Ureter (tissue), 1 donor: ENCODE measurements at regions not wholly inside any gene's neighbourhood (a gene's known extent, or its start where the extent isn't known, plus 50 kb on each side); places are given as distances from the start of the nearest gene placed in this dataset.
"Not testable (repeated sequence)": the region's sequence is repeated elsewhere in the genome, so short reads cannot be mapped to it uniquely, and the experiment has no call there.

Experiments used
- DNase-seq: peaks from one replicate; pipeline ENCODE4 v3.0.0-alpha.2; 2020; ENCODE audit warnings: low spot score
- donor health status: DM: yes; HTN: yes; CAD: no.

DNA sequence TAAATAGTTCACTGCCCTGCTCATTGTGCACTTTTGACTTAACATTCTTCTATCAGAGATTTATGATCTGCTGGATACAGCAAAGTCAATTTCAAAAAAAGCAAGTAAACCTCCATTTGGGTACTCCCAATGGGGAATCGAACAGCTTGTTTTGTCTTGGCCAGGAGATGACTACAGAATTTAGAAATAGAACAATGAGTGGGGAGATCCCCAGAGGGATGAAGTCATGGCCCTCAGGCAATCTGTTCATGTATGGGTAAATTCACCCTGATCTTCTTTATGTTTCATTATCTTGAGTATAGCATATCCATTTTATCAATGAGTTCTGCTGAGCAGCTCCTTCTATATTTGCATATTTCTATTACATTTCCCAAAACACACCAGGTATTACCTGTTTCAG, 1681.9 kb downstream of the HACE1 start:
- DNase-seq: no peak

DNA sequence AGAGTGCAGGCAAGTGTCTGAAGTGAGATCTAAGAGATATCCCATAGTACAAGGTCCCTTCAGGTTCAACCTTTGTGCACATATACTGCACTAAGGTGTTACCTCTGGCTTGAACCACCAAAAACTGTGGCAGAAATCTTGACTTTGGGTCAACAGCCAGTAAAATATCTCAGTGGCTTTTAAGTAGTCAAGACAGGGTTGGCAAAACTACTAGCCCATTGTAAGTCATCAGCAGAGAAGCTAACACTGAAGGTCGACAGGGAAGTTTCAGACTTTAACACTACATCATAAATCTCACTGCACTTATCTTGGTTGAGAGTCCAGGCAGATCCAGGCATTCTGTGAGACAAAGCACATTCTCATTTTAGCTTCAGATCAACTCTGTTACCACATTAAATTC, 1684.7 kb downstream of the HACE1 start:
- no peak for DNase-seq

DNA sequence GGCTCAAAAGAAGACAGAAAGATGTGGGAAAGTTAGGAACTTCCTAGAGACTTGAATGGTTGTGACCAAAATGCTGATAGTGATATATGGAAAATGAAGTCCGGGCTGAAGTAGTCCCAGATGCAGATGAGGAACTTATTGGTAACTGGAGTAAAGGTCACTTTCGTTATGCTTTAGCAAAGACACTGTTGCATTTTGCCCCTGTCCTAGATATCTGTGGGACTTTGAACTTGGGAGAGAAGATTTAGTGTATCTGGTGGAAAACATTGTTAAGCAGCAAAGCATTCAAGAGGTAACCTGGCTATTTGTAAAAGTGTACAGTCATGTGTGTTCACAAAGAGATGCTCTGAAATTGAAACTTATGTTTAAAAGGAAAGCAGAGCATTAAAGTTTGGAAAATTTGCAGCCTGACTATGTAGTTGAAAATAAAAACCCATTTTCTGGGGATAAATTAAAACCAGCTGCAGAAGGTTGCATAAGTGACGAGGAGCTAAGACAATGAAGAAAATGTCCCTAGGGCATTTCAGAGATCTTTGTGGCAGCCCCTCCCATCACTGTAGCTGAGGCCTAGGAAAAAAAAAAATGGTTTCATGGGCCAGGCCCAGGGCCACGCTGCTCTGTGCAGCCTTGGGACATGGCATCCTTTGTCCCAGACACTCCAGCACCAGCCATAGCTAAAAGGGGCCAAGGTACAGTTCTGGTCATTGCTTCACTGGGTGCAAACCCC, 1692.2 kb downstream of the HACE1 start:
- DNase-seq: no peak

DNA sequence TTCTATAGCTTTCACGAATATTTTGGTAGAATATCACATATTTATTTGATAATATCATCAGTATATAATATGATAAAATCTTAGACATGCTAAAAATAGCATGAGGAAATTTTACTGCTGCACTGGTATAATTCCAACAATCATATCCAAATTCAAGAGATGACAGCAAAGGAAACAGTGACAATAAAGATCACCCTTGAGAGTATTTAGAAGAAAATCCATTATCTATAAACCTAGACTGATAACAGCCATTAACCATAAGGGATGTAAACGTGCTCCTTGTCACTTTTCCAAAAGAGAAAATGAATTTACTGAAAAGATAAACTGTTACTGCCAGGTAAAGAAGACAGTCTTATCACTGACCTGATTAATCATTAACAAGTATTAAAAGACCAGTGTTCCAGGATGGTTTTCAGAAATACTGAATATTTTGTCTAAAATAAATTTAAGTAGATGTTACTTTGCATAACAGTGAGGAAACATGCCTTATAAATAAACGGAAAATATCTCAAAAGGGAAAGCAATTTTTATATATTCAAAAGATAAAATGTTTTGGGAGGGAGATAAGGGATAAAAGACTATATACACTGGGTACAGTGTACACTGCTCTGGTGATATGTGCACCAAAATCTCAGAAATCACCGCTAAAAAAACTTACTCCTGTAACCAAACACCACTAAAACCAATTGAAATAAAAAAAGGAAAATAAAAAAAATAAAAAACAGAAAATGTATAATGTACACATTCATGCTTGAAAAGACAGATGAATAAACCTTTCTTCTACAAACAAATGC, 1704.7 kb downstream of the HACE1 start:
- DNase-seq: no peak

DNA sequence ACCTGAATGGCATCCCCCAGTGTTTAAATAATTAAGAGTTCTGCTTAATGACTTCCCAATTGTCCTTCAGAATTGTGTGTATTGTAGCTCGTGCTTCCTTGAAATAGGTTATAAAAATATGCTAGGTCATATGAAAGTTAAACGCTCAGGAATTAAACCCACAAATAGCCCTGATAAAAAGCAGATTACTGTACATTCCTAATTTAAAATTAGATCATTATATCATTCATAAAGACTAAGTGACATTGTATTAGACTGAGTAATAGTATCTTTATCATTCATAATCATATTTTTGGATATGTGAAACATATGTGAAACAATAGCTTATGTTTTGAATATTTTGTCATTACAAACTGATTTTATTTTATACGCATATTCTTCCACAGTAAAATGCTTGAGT, 1706.7 kb downstream of the HACE1 start:
- no peak for DNase-seq

- no peak for DNase-seq
These were observed 1716.8 kb downstream of the HACE1 start for GRCh38 chr6:103142902-103143301.

DNA sequence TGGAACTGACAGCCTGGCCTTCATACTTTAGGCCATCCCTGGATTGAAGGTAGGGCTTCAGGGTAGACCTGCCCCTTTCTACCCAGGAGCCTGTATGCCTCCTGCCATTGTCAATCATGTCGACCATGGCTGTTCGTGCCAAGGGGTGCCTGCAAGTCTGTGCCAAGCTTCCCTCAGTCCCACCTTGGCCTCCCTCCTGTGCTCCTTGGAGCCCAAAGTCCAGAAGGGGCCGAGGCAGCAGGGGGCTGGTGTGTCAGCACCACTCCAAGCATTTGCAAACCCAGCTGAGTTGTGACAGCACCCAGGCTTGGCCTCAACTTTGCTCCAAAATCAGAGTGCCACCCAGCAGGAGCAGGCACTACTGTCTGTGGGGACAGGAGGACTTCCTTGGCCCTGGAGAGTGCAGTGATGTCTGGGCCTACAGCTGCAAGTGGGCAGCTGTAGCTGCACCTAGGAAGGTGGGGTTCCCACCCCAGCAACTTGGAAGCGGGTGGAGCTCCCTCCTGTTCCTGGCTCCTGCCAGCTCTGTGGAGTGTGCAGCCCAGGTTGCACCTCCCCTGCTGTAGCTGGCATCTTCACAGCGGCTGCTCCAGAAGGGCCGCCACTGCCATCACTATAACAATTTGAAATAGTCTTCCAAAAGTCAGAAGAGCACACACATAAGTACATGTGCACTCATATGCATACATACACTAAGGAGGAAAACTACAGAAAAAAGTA, 1719.3 kb downstream of the HACE1 start:
- no peak for DNase-seq

DNA sequence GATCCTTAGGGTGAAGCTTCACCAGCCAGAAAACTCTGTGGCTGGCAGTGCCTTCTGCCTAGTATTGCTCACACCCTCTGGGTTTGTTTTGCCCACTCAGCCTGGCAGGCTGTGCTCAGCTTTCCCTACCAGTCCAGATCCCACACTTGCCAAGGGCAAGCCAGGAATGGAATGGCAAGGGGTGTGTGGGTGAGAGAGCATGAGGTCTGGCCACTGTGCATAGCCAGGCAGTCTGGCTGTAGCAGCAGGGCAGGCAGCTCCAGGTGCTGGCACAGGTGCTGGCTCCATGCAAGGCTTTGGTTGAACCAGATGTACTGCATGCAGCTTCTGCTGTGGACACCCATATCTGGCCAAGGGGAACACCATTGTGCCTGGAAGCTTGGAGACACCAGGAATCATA, 1720.3 kb downstream of the HACE1 start:
- DNase-seq: no peak

GRCh38 chr6:103124471-103124870, 1731.0 kb downstream of the GRIK2 start:
- no peak for DNase-seq

DNA sequence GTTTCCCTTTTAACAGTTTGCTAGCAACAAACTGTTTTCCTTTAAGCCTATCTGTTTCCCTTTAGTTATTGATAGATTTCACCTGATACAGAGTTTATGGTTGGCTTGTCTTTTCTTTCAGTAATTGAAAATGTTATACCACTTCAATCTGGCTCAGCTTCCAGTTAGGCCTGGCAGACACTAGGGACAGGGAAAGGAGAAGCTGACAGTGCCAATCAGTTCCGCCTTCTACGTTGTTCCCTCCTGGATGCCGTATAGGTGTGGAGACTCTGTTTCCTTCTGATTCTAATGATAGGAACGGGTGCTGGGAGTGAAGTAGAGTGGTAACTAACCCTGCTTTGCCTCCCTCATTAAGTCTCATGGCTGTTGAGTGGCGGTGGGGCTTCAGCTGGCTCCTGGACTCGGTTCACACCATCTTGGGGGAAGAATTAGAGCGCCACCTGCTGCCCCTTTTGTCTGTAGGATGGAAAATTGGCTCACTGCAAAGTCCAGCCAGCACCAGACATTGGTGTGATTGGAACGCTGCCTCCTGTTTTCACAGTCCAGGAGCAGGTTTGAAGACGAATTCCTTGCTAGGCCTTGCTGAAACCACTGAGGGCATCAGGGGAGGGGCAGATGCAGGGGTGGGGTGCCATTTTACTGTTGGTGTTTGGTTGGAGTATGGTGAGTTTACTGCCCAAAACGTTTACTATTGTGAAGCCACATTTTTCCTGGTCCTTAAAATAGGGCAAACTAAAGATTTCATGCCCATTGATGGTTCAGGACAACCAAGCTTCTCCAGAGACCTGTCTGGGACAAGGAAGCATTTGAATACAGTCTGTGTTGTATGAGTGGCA, 1729.5 kb downstream of the GRIK2 start:
- peak; percentile 55 for DNase-seq

DNA sequence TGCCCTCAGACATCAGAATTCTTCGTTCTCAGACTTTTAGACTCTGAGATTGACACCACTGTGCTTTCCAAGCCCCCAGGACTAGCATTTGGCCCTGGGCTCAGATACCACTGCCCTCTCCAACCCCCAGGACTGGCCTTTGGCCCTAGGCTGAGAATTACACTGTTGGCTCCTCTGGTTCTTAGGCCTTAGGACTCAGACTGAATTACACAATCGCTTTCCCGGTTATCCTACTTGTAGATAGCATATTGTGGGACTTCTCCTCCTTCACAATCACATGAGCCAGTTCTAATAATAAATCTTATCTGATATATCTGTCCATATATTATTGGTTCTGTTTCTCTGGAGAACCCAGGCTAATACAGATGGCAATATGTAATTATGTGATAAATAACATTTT, 1725.5 kb downstream of the GRIK2 start:
- no peak for DNase-seq

GRCh38 chr6:103114582-103114981, 1721.1 kb downstream of the GRIK2 start:
- no peak for DNase-seq

DNA sequence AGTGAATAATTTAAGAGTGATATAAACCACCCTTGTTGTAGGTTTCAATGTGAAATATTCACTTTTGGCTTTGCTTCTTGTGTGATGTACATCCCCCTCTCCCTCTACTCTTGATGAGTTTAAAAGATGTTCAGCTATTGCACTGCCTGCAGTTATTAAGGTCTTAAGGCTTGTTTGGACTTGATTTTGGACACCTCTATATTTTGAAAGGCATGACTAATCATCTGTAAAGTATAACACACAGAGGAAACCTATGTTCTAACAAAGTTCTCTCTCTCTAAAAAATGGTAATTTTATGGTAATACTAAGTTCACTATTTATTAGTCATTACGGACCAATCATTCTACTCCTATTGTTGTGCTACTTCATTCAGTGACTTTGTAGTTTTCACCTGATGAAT, 1719.9 kb downstream of the GRIK2 start:
- no peak for DNase-seq

GRCh38 chr6:103107985-103108384, 1714.5 kb downstream of the GRIK2 start:
- DNase-seq: no peak

DNA sequence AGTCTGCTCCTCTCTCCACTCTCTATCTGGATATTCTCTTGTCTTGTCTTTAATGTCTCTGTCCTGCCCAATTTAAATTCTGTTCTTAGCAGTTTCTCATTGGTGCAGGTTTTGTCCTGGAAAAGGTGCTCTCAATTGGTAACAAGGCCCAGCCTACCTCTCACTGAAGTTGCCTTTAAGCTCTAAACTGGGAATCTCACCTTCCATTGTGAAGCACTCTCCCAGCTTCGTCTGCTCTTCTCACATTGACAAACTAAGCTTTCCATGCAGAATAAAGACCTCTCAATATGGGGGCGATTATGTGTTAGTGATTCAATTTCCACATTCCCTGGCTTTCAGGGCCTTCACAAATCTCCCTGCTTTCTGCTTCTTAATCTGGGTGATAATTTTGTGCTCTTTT, 1712.2 kb downstream of the GRIK2 start:
- DNase-seq: no peak

DNA sequence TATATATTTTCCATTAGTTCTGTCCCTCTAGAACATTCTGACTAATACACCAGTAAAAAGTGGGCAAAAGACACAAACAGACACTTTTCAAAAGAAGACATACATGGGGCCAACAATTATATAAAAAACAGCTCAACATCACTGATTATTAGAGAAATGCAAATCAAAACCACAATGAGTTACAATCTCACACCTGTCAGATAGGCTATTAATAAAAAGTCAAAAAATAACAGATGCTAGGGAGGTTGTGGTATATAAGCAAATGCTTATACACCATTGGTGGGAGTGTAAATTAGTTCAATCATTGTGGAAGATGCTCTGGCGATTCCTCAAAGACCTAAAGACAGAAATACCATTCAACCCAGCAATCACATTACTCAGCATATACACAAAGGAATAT, 1707.8 kb downstream of the GRIK2 start:
- no peak for DNase-seq

DNA sequence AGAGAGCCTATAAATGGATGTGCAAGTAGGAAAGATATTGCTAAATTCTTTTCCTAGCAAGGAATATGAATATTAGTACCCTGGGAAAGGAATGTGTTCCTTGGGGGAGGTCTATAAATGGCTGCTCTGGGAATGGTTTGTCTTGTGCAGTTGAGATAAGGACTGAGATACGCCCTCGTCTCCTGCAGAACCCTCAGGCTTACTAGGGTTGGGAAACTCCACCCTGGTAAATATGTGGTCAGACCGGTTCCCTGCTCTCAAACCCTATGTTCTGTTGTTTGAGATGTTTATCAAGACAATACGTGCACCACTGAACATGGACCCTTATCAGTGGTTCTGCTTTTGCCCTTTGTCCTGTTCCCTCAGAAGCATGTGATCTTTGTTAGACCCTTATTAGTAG, 1698.9 kb downstream of the GRIK2 start:
- not testable (repeated sequence) for DNase-seq

DNA sequence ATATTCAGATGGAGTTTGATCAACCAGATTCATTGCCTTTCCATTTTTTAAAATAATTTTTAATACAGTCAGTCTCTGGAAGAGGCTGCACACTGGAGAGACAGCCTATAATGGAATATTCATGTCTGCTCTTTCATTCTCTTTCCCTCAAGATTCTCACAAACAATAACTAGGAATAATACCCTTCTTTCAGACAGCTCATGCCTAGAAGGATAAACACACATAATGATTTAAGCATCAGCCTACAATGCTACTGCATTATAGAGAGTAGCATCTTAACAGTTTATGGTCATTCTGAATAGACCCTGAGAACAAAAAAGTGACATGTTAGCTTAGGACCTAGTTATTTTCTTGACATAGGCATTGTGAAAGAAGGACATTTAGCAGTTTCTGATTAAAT, 1692.3 kb downstream of the GRIK2 start:
- DNase-seq: no peak

GRCh38 chr6:103081876-103082630, 1688.5 kb downstream of the GRIK2 start:
- no peak for DNase-seq

DNA sequence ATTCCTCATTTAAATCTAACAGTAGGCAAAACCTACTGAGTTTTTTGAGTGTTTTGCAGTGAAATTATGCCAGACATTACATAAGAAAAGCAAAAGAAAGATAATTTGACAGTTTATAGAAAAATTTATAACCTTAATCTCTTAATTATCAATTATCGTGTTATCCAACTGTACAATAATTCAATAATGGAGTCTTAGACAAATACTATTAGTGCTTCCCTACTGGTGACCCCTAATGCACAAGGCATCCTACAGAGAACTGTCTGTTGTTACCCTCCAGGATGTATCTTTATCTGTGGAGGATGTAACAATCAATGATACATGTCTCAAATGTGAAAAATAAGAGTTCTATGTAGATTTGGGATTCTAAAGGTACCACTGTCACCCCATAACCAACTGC, 1687.6 kb downstream of the GRIK2 start:
- no peak for DNase-seq

DNA sequence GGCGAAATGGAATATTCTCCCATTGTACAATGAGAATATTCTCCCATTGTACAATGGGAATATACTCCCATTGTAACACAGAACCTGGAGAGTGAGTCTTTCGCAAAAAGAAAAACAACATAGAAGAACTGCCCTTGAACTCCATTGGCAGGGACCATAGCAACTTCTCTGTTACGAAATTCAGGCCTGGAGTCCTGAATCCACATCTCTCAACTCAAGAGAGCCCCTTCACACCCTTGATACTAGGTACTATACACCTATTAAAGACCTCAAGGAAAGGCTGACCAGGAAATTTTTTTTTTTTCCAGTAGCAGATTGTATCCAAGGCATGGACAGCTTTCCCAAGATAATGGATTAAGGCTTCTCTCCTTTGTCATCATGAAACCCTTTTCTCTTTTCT, 1687.0 kb downstream of the GRIK2 start:
- no peak for DNase-seq
